A172 (cell line): ENCODE measurements at regions not wholly inside any gene's neighbourhood (a gene's known extent, or its start where the extent isn't known, plus 50 kb on each side); places are given as distances from the start of the nearest gene placed in this dataset.
A peak's percentile ranks its signal among the peaks of the same experiment; 100 is the strongest.

Source experiments
- DNase-seq: peaks from one replicate; pipeline ENCODE4 v3.0.0-alpha.2; 2015; ENCODE audit warnings: low spot score

- DNase-seq, result no peak
These were observed 540.7 kb downstream of the METTL4 start for GRCh38 chr18:2030647-2031046.

- DNase-seq, result no peak
These were observed 539.3 kb downstream of the METTL4 start for GRCh38 chr18:2032036-2032435.

GRCh38 chr18:2035056-2035455 lies 536.2 kb downstream of the METTL4 start:
- no peak for DNase-seq

- peak; percentile 8 for DNase-seq
These were observed 535.2 kb downstream of the METTL4 start for GRCh38 chr18:2036086-2036485.

GRCh38 chr18:2040279-2040678 lies 531.0 kb downstream of the METTL4 start:
- DNase-seq, result no peak

GRCh38 chr18:2049986-2050385 lies 521.3 kb downstream of the METTL4 start:
- DNase-seq, result peak; percentile 4

- peak; percentile 13 for DNase-seq
These were observed 520.6 kb downstream of the METTL4 start for GRCh38 chr18:2050702-2051201.

- DNase-seq, result no peak
These were observed 517.7 kb downstream of the METTL4 start for GRCh38 chr18:2053490-2054089.

- DNase-seq, result no peak
These were observed 512.0 kb downstream of the METTL4 start for GRCh38 chr18:2059336-2059735.

- DNase-seq, result no peak
These were observed 511.2 kb downstream of the METTL4 start for GRCh38 chr18:2060086-2060485.

GRCh38 chr18:2070631-2071030 lies 500.7 kb downstream of the METTL4 start:
- DNase-seq, result no peak

- no peak for DNase-seq
These were observed 495.8 kb downstream of the METTL4 start for GRCh38 chr18:2075499-2075898.

- no peak for DNase-seq
These were observed 488.6 kb downstream of the METTL4 start for GRCh38 chr18:2082676-2083075.

- DNase-seq, result no peak
These were observed 487.6 kb downstream of the METTL4 start for GRCh38 chr18:2083691-2084090.

- DNase-seq, result no peak
These were observed 484.9 kb downstream of the METTL4 start for GRCh38 chr18:2086439-2086838.

GRCh38 chr18:2087877-2088673 lies 483.2 kb downstream of the METTL4 start:
- DNase-seq, result no peak

GRCh38 chr18:2089396-2089795 lies 481.9 kb downstream of the METTL4 start:
- DNase-seq, result no peak

GRCh38 chr18:2091937-2092336 lies 479.4 kb downstream of the METTL4 start:
- no peak for DNase-seq

GRCh38 chr18:2096551-2096950 lies 474.8 kb downstream of the METTL4 start:
- no peak for DNase-seq

- no peak for DNase-seq
These were observed 470.6 kb downstream of the METTL4 start for GRCh38 chr18:2100694-2101213.

- DNase-seq, result no peak
These were observed 469.3 kb downstream of the METTL4 start for GRCh38 chr18:2102022-2102421.

GRCh38 chr18:2103299-2103698 lies 468.0 kb downstream of the METTL4 start:
- no peak for DNase-seq
